ENCODE measurements at regions not wholly inside any gene's neighbourhood (a gene's known extent, or its start where the extent isn't known, plus 50 kb on each side); places are given as distances from the start of the nearest gene placed in this dataset.
"Not testable (repeated sequence)": the region's sequence is repeated elsewhere in the genome, so short reads cannot be mapped to it uniquely, and the experiment has no call there.

DNA sequence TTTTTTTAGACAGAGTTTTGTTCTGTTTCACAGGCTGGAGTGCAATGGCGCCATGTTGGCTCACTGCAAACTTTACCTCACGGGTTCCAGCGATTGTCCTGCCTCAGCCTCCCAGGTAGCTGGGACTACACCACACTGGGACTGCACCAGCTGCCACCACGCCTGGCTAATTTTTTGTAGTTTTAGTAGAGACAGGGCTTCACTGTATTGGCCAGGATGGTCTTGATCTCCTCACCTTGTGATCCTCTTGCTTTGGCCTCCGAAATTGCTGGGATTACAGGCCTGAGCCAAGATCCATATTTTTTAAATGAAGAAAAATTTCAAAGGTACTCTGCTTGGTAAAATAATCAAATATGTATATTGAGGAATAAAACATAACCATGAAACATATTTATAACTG, 195.8 kb upstream of the TPTE start:
- DNase-seq, result peak; percentile 29

DNA sequence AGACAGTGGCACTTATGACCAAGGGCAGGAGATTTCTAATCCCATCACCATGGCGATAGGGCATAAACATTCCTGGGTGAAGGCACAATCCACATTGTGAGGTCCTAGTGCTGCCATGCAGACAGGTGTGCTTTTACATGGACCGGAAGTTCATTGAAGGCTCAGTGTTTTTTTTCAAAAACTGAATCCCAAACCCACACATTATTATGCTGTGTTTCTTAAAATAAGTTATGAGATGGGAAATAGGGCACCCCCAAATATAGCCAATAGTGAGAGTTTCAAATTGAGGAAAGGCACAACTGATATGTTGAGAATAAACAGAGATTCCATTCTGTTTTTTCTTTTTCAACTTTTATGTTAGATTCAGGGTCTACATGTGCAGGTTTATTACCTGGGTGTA, 195.2 kb upstream of the TPTE start:
- DNase-seq, result not testable (repeated sequence)

DNA sequence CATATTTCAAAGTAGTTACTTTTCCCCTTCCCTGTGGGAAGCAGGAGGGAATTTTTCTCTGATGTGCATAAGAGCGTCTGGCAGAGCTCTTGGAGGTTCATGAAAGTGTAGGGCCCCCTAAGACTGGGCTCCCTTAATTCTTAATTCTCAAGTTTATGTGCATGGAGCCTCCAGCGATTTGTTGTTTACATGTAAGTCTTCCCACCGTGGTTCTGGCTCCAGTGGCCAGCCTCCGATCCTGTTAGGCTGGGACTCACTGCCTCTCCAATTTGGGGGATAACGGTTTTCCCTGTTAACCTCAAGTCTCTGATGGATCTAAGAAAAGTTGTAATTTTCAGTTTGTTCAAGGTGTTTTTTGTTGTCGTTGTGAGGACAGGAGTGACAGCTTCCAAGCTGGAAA, 192.7 kb upstream of the TPTE start:
- DNase-seq, result not testable (repeated sequence)

DNA sequence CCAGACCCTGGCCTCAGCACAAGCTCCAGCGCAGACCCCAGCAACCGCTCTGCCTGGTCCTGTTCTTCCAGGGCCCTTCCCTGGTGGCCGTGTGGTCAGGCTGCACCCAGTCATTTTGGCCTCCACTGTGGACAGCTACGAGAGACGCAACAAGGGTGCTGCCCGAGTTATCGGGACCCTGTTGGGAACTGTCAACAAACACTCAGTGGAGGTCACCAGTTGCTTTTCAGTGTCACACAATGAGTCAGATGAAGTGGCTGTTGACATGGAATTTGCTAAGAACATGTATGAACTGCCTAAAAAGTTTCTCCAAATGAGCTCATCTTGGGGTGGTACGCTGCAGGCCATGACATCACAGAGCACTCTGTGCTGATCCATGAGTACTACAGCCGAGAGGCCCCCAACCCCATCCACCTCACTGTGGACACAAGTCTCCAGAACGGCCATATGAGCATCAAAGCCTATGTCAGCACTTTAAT, 190.7 kb upstream of the TPTE start:
- not testable (repeated sequence) for DNase-seq

DNA sequence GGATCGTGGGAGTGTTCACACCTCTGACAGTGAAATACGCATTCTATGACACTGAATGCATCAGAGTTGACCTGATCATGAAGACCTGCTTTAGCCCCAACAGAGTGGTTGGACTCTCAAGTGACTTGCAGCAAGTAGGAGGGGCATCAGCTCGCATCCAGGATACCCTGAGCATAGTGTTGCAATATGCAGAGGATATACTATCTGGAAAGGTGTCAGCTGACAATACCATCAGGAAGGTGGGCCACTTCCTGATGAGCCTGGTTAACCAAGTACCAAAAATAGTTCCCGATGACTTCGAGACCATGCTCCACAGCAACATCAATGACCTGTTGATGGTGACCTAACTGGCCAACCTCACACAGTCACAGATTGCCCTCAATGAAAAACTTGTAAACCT, 190.2 kb upstream of the TPTE start:
- not testable (repeated sequence) for DNase-seq

DNA sequence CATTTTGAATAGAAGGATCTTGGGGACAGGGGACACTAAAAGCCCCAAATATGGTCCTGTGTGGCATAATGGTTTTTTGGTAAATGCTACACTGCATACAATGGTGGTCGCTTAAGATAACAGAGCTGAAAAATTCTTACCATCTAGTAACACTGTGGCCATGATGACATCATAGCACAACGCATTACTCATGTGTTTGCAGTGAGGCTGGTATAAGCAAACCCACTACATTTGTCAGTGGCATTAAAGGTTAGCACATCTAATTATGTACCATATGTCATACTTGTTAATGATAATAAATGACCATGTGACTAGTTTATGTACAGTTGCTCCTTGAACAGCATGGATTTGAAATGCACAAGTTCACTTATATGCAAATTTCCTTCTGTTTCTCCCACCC, 188.4 kb upstream of the TPTE start:
- DNase-seq, result not testable (repeated sequence)

DNA sequence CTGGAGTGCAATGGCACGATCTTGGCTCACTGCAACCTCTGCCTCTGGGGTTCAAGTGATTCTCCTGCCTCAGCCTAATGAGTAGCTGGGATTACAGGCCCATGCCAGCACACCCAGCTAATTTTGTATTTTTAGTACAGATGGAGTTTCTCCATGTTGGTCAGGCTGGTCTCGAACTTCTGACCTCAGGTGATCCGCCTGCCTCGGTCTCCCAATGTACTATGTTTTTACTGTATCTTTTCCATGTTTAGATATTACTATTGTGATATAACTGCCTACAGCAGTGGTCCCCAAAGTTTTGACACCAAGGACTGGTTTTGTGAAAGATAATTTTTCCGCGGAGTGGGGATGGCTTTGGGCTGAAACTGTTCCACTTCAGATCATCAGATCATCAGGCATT, 187.0 kb upstream of the TPTE start:
- DNase-seq, result not testable (repeated sequence)

DNA sequence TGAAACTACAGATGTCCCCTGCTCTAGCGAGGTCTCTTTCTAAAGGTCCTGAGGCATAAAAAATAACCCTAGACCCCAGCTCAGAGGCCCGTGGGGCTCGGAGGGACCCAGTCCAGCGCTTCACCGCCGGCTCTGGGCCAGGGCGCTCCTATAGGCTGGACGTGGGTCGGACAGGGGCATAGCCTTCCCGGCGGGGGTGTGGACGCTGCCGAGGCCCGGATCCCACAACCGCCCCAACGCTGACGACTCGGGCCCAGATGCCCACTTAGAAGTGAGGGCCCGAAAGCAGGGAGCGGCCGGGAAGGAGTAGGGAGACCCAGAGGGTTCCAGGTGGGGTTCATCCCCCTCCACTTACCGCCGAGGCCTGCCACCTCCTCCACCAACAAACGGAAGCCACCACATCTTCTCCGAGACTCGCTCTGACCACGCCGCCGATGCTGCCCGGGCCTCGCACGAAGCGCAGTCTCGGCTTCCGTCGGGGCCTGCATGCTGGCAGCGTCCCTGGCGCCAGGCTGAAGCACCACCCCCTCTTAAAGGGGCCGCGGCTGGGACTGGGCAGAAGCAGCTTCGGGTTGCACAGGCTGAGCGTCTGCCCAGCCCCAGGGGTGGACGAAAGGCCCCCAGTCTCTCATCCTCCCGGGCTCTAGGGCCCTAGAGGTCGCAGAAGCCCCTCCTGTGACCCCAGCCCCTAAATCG, 179.0 kb upstream of the TPTE start:
- not testable (repeated sequence) for DNase-seq

DNA sequence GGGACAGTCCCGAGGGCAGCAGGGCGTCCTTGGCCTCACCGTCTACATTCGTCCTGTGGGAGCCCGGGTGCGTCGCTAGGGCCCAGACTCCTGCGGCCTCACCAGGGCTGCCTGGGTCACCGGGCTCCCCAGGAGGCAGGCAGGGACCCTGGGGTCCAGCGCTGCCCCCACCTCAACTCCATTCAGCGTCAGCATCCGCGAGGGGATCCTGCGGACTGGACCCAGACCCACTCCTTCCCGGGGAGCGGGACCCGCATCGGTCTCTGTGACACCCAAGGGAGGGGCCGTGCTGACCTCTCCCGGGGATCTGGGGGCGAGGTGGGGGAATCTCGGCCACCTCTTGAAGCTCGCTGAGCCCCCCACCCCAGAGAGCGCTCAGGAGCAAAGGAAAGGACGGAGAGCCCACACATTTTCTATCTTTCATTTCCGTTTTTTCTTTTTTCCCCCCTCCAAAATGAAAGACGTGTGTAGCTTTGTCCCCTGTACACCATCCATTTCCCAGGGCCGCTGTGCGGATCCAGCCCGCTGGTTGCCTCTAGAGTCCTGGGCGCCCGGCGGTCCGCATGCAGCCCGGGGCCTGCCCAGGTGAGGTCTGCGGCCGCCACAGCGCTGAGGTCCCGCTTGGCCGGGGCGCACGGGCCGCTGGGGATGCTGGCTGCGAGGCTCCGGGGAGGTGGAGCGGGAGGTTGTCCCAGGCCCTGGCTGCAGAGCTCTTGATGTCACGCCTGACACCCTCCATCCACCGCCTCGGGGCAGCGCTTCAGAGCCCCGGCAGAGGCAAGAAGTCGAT, 178.0 kb upstream of the TPTE start:
- DNase-seq, result not testable (repeated sequence)

DNA sequence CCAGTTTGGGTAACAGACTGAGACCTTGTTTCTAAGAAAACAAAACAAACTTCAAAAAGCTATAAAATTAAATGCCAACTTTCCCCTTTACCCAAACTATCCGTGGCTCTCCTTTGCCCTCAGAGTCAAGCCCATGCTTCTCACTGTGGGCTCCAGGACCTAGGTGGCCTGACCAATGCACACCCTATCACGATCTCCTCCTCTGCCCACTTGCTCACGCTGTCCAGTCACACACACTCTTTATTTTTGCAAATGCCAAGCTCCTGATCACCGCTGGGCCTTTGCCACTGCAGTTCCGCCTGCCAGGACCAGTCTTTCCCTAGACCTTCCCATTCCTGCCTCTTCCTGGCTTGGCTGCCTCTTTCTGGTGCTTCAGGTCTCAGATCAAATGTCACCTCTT, 177.1 kb upstream of the TPTE start:
- not testable (repeated sequence) for DNase-seq

DNA sequence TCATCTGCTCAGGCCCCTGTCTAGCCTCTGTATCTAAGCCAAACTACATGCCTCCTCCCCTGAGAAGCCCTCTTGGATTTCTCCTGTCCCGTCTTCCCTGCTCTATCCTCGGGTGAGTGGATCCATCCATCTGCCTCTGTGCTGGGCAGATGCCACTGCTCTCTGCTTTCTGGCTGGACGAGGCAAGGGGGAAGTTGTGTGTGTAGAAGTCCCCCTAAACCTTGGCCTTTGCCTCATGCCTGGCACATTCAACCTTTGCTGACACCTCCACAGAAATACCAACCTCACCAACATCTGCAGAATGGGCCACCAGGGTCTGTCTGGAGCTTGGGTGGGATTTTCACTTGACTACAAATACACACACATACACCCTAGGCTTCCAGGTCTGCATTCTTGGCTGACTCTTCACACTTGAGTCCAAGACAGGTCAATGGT, 176.2 kb upstream of the TPTE start:
- DNase-seq, result not testable (repeated sequence)

DNA sequence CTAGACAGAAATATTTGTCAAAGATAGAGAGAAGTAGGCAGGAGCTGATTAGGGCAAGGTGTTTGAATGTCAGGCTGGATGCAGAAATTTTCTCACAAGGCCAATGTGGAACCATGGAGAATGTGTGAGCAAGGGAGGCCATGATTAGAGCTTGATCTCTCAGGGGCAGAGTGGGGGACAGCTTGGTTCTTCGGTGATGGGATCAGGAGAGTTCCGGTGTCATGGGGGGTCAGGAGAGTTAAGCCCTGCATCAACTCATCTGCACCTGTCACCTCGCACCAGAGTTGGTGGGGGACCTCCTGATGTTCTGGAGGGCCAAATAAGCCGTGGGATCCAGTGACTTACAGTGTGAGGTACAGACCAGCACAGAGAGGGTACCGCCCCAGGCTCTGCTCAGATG, 175.1 kb upstream of the TPTE start:
- DNase-seq, result not testable (repeated sequence)

DNA sequence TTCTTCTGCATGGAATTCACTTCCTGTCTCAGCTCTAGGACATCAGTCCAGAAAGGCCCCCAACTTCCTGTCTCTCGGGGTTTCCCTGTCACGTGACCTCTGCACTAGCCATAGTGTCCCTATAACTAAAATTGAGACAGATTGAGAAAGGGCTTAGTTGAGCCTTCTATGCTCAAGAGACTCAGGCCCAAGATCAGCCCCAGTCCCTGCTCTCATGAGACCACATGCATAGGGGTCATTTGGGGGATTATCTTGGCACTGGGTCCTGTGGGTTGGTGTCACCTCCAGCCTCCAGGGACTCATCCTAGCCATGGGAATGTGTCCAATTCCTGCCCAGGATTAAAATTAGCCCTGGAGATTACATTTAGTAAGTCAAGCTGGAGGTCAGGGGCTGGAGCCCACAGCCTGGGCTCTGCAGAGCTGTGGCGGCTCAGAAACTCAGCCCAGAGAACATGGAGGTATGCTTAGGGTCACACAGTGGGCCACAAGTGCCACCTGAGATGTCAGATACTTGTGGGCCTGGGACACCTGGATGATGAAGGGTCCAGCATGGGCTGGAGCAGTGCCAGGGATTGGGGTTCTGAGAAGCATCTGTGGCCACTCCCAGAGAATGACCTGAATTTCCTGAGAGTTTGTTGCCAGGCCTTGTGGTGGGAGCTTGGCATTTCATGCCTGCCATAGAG, 174.3 kb upstream of the TPTE start:
- not testable (repeated sequence) for DNase-seq

DNA sequence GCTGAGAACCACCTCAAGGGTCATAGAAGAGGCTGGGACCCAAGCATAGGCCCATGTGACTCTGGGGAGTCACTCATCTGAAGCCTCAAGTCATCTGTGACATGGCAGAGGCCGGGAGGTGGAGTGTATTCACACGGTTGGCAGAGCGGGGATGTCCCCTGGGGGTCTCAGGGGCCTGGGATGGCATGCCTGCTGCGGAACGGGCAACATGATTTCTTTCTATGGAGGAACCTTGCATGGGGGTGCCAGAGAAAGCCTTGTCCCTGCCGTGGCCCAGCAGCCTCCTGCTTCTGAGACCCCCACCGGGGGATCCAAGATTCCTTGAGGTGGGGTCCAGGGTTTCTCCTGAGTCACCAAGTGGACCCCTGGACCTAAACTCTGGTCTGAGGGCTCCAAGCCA, 173.7 kb upstream of the TPTE start:
- DNase-seq, result not testable (repeated sequence)

DNA sequence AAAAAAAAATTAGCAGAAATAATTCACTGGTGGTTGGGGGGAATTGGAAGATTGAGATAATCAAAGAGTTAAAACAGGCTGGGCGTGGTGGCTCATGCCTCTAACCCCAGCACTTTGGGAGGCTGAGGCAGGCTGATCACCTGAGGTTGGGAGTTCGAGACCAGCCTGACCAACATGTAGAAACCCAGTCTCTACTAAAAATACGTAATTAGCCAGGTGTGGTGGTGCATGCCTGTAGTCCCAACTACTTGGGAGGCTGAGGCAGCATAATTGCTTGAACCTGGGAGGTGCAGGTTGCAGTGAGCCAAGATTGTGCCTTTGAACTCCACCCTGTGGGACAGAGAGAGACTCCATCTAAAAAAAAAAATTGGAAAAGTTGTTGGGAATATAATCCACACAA, 173.2 kb upstream of the TPTE start:
- DNase-seq, result not testable (repeated sequence)

DNA sequence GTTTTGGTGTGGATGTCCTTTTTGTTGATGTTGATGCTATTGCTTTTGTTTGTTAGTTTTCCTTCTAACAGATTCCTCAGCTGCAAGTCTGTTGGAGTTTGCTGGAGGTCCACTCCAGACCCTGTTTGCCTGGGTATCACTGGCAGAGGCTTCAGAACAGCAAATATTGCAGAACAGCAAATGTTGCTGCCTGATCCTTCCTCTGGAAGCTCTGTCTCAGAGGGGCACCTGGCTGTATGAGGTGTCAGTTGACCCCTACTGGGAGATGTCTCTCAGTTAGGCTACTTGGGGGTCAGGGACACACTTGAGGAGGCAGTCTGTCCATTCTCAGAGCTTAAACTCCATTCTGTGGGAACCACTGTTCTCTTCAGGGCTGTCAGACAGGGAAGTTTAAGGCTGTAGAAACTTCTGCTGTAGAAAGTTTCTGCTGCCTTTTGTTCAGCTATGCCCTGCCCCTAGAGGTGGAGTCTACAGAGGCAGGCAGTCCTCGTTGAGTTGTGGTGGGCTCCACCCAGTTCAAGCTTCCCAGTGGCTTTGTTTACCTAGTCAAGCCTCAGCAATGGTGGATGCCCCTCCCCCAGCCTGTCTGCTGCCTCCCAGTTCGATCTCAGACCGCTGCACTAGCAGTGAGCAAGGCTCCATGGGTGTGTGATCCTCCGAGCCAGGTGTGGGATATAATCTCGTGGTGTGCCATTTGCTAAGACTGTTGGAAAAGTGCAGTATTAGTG, 166.4 kb upstream of the TPTE start:
- not testable (repeated sequence) for DNase-seq

DNA sequence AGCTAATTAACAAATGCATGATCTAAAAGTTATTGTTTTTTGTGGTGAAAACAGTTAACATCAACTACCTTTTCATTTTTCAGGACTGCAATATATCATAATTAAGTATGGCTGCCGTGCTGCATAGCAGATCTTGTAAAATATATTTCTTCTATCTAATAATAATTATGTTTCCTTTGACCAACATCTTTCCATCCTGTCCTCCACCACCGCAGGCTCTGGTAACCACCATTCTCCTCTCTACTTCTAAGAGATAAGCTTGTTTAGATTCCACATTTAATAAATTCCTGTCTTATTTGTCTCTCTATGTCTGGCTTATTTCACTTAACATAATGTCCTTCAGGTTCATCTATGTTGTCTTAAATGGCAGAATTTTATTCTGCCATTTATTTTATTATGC, 162.3 kb upstream of the TPTE start:
- not testable (repeated sequence) for DNase-seq

DNA sequence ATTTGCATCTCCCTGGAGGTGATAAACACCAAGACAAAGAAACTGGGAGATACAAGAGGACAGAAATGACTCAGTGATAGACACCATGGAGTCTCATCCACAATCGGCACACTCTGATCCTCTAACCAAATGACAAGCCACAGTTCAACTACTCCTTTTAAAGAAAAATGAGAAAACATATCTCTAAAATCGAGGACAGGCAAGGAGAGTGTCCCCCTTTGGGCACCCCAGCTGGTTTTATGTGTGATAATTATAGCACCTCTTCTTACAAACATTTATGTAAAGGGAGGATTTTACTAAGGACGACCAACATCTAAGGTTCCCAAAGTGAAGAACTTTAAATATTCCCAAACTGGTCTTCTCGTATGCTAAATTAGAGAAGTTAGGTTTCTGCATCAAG, 161.5 kb upstream of the TPTE start:
- not testable (repeated sequence) for DNase-seq

DNA sequence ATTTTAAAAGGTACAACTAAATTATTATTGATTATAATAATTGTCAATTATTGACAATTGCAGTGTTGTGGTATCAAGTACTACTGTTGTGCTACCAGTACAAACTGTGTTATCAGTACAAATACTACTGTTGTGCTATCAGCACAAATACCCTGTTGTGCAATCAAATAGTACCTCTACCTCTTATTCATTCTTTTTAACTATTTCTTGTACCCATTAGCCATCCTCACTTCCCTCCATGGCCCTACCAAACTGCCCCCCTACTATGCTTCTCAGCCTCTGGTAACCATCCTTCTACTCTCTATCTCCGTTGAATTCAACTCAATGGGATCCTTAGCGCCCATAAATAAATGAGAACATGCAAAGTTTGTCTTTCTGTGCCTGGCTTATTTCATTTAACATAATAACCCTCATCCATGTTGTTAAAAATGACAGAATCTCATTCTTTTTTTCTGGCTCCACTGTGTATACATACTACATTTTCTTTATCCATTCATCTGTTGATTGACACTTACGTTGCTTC, 160.1 kb upstream of the TPTE start:
- DNase-seq, result not testable (repeated sequence)

DNA sequence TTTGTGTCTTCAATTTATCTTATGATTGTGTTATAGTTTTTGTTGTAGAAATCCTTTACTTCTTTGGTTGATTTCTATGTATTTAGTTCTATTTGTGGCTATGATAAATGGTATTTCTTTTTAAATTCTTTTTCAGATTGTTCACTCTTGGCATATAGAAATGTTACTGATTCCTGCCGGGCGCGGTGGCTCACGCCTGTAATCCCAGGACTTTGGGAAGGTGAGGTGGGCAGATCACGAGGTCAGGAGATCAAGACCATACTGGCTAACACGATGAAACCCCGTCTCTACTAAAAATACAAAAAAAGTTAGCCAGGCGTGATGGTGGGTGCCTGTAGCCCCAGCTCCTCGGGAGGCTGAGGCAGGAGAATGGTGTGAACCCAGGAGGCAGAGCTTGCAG, 158.6 kb upstream of the TPTE start:
- not testable (repeated sequence) for DNase-seq

DNA sequence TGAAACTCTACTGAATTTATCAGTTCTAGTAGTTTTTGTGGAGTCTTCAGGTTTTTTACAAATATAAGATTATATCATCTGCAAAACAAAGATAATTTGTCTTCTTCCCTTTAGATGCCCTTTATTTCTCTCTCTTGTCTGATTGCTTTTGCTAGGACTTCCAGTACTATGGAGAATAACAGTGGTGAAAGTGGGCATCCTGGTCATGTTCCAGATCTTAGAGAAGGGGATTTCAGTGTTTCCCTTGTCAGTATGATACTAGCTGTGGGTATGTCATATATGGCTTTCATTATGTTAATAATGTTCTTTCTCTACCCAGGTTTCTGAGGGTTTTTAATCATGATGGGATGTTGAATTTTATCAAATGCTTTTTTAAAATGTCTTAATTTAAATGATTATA, 158.1 kb upstream of the TPTE start:
- not testable (repeated sequence) for DNase-seq

DNA sequence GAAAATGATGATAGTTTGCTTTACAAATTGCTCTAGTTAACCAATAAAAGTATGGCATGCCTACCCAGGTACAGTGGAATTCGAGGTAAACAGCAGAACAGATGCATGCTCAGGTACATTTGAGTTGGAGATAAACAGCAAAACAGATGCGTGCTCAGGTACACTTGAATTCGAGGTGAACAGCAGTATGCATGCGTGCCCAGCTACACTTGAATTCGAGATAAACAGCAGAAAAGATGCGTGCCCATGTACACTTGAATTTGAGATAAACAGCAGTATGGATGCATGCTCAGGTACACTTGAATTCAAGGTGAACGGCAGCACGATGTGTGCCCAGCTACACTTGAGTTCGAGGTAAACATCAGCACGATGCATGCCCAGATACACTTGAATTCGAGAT, 155.2 kb upstream of the TPTE start:
- not testable (repeated sequence) for DNase-seq

DNA sequence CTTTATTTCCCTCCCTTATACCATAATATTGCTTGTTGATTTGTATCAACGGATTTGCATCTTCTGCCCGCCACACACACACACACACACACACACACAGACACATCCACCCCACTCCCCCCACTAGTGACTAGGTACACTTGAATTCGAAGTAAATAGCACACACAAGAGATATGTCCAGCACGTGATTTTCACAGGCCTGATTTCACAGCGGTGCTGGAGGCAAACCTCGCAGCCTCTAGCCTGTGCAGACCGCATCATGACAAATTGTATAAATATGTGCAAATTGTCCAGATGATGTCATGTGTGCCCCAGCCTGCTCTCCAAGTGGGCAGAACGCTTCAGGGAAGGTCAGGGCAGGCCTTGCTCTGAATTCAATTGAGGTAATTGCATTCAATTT, 153.8 kb upstream of the TPTE start:
- not testable (repeated sequence) for DNase-seq

Data from stimulated activated CD4-positive, alpha-beta T cell treated with anti-CD3 and anti-CD28 coated beads, Interleukin-15, amount 100 ng/mL, for 24 hours (primary cell).